Nephron progenitor cell (in vitro differentiated cells): ENCODE measurements at regions not wholly inside any gene's neighbourhood (a gene's known extent, or its start where the extent isn't known, plus 50 kb on each side); places are given as distances from the start of the nearest gene placed in this dataset.
"Not testable (repeated sequence)": the region's sequence is repeated elsewhere in the genome, so short reads cannot be mapped to it uniquely, and the experiment has no call there.

Experiments used
- DNase-seq: peaks from one replicate; pipeline ENCODE4 v3.0.0; 2021
- H3K27ac Mint-ChIP-seq: 2 replicates; pipeline ENCODE4 v1.8.0; 2021; ENCODE audit warnings: mild to moderate bottlenecking, moderate library complexity, mixed read lengths
- H3K27me3 Mint-ChIP-seq: 2 replicates; pipeline ENCODE4 v1.8.0; 2021; ENCODE audit warnings: mild to moderate bottlenecking, low read depth, mixed read lengths; ENCODE audit not compliant: poor library complexity
- H3K36me3 Mint-ChIP-seq: 2 replicates; pipeline ENCODE4 v1.8.0; 2021; ENCODE audit warnings: low read depth, mixed read lengths
- H3K4me1 Mint-ChIP-seq: 2 replicates; pipeline ENCODE4 v1.8.0; 2021; ENCODE audit warnings: mixed read lengths
- H3K4me3 Mint-ChIP-seq: 2 replicates; pipeline ENCODE4 v1.8.0; 2021; ENCODE audit warnings: mild to moderate bottlenecking, moderate library complexity, mixed read lengths
- H3K9me3 Mint-ChIP-seq: 2 replicates; pipeline ENCODE4 v1.8.0; 2021; ENCODE audit warnings: mild to moderate bottlenecking, moderate library complexity, mixed read lengths
- TF ChIP-seq, protein P1 (sequence below): fragments of 200-600 bp; sonication (generic); IDR thresholded peaks from 2 replicates; pipeline ENCODE4 v1.5.0; 2021; ENCODE audit warnings: antibody characterized with exemption

DNA sequence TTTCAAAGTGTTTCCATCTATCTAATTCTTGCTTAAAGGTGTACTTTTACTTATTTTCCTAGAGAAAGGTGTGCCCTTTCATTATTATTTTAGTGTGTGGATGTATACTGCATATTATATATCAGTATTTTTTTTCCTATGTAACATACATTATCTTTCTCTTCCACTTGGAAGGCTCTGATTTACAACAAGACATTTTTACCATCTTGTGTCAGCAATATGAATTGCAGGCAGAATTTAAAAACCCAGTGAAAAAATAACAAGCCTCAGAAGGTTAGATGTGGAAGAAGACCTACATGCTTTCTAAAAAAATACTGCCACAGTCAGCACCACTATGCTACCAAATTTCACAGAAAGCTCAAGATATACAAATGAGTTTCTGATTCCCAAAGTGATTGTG is 327.7 kb upstream of the STEAP1 start:
- H3K36me3 Mint-ChIP-seq, result no peaks in the 10 kb centered on the region
- H3K9me3 Mint-ChIP-seq, result no peaks in the 10 kb centered on the region

DNA sequence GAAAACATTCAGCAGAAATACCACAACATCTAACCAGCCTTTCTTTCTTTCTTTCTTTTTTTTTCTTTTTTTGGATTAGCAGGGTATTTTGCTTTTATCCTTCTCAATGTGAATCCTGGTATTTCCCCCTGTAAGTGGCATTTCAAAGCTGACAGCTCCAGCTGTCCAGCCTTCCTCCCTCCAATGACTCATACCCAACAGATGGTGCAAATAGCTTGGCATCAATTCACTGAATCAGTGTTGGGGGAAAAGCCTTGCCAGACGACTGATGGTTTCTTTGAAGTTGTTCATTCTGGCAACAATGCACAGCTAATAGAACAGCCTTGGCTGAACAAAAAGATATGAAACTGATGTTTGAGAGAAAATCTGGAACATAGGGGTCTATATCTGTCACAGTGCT is 316.8 kb upstream of the STEAP1 start:
- Mint-ChIP-seq H3K27ac (peak overlapping the region; percentile 62), H3K27me3 (no peaks in the 10 kb centered on the region), H3K9me3 (no peaks in the 10 kb centered on the region), H3K4me1 (no peaks in the 10 kb centered on the region), H3K36me3 (no peaks in the 10 kb centered on the region), H3K4me3 (no peak overlapping the region)
- TF ChIP-seq, protein P1, sequence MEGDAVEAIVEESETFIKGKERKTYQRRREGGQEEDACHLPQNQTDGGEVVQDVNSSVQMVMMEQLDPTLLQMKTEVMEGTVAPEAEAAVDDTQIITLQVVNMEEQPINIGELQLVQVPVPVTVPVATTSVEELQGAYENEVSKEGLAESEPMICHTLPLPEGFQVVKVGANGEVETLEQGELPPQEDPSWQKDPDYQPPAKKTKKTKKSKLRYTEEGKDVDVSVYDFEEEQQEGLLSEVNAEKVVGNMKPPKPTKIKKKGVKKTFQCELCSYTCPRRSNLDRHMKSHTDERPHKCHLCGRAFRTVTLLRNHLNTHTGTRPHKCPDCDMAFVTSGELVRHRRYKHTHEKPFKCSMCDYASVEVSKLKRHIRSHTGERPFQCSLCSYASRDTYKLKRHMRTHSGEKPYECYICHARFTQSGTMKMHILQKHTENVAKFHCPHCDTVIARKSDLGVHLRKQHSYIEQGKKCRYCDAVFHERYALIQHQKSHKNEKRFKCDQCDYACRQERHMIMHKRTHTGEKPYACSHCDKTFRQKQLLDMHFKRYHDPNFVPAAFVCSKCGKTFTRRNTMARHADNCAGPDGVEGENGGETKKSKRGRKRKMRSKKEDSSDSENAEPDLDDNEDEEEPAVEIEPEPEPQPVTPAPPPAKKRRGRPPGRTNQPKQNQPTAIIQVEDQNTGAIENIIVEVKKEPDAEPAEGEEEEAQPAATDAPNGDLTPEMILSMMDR, result no peak
- no peak for DNase-seq

More for the DNA sequence above, 327.7 kb upstream of the STEAP1 start:
- Mint-ChIP-seq H3K27ac (no peak overlapping the region), H3K27me3 (no peaks in the 10 kb centered on the region), H3K4me1 (no peaks in the 10 kb centered on the region), H3K4me3 (no peak overlapping the region)
- DNase-seq, result no peak
- TF ChIP-seq, protein P1, result no peak

DNA sequence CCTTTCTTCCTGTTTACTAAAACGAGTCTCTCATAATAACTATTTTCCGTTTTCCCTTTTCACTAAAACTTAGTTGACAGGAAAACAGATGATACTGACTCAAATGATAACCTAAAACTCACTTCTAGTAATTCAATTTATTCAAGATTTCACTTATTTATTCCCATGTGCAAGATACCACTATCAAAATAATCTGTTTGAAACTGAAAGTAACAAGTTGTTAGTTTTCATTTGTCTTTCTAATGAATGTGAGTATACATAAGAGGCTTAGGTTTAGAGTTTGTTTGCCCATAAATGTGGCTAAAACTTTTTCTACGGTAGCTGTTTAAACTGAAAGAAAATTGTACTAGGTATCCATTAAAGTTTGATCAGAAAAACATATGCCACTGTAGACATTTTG is 314.9 kb upstream of the STEAP1 start:
- TF ChIP-seq, protein P1, result no peak
- H3K27ac Mint-ChIP-seq, result no peak overlapping the region
- no peaks in the 10 kb centered on the region for H3K9me3 Mint-ChIP-seq
- no peaks in the 10 kb centered on the region for H3K36me3 Mint-ChIP-seq
- no peak overlapping the region for H3K4me3 Mint-ChIP-seq
- no peaks in the 10 kb centered on the region for H3K27me3 Mint-ChIP-seq
- DNase-seq, result no peak
- H3K4me1 Mint-ChIP-seq, result no peaks in the 10 kb centered on the region

DNA sequence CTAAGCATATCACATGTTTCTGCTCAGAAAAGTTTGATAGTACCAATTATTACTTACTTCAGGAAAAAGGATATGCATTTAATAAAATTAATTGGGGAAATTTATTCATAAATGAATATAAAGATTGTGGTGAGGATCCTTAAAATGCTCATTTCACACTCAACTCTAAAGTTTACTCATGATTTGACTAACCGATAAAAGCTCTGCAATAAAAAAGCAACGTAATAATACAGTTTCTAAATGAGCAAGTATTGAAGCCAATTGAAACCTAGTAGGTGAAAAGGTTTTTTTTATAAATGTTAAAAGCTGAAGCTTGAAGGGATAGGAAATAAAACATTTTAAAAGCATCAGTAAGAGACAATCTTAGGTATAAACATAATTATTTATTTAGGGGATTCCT is 308.3 kb upstream of the STEAP1 start:
- no peak overlapping the region for H3K4me3 Mint-ChIP-seq
- H3K4me1 Mint-ChIP-seq, result no peaks in the 10 kb centered on the region
- H3K36me3 Mint-ChIP-seq, result no peaks in the 10 kb centered on the region
- H3K27me3 Mint-ChIP-seq, result no peaks in the 10 kb centered on the region
- H3K27ac Mint-ChIP-seq, result no peak overlapping the region
- no peak for DNase-seq
- no peaks in the 10 kb centered on the region for H3K9me3 Mint-ChIP-seq
- TF ChIP-seq, protein P1, result no peak

DNA sequence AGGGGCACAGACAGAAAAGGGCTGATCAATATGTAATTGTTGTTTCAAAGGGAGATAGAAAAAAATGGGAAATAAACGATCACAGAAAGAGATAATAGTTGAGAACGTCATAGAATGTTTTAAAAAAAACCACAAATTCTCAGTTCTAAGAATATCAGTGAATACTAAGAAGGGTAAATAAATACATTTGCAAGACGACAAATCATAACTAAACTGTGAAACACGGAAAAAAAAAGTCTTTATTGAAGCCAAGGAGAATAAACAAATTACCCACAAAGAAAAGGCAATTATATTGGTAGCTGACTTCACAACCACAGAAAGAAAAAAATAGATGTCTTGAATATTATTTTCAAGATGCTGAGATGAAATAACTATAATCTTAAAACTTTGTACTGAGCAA is 305.2 kb upstream of the STEAP1 start:
- H3K4me1 Mint-ChIP-seq, result no peaks in the 10 kb centered on the region
- no peak overlapping the region for H3K4me3 Mint-ChIP-seq
- no peaks in the 10 kb centered on the region for H3K27me3 Mint-ChIP-seq
- no peak overlapping the region for H3K27ac Mint-ChIP-seq
- no peaks in the 10 kb centered on the region for H3K9me3 Mint-ChIP-seq
- H3K36me3 Mint-ChIP-seq, result no peaks in the 10 kb centered on the region
- DNase-seq, result no peak
- TF ChIP-seq, protein P1, result no peak

DNA sequence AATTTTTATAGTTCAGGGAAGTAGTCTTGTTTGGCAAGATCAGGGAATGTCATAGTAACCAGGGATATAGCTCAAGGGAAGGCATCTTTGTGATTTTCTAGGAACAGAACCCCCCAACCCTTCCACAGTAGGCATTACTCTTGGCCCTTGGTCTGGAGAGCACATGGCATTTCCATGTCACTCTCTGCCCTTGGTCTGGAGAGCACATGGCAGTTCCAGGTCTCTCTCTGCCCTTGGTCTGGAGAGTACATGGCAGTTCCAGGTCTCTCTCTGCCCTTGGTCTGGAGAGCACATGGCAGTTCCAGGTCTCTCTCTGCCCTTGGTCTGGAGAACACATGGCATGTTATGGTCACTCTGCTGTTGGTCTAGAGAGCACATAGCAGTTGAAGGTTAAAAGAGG is 297.2 kb upstream of the STEAP1 start:
- H3K4me3 Mint-ChIP-seq, H3K36me3 Mint-ChIP-seq, DNase-seq, H3K27ac Mint-ChIP-seq, H3K27me3 Mint-ChIP-seq, H3K4me1 Mint-ChIP-seq: not testable (repeated sequence)
- peaks cover 22% of the 10 kb centered on the region for H3K9me3 Mint-ChIP-seq
